NB4 (cell line): ENCODE measurements at regions not wholly inside any gene's neighbourhood (a gene's known extent, or its start where the extent isn't known, plus 50 kb on each side); places are given as distances from the start of the nearest gene placed in this dataset.

Experiments
- TF ChIP-seq, protein P1 (sequence below): IDR thresholded peaks from one replicate; pipeline ENCODE4 v1.5.1; 2012; ENCODE audit warnings: low read depth, low read length
- TF ChIP-seq, protein P2 (sequence below): IDR thresholded peaks from 2 replicates; pipeline ENCODE4 v1.6.1; 2011; ENCODE audit warnings: low read depth, low read length

DNA sequence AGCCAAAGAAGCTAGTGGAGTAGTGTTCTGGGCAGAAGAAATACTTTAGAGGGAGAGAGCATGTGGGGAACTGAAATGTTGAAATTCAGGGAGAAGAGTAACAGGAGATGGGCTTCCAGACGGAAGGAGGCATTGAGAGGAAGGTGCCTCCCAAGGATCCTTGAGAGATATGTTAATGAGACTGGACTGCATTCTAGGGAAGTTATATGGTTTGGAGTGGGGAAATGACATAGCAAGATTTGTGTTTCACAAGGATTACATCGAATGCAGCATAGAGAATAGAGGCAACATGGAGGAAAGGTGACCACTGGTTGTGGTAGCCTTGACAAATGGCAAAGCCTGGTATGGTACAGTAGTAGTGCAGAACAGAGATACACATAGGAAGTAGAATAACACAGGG is 160.5 kb upstream of the HMCN1 start:
- TF ChIP-seq, protein P1, sequence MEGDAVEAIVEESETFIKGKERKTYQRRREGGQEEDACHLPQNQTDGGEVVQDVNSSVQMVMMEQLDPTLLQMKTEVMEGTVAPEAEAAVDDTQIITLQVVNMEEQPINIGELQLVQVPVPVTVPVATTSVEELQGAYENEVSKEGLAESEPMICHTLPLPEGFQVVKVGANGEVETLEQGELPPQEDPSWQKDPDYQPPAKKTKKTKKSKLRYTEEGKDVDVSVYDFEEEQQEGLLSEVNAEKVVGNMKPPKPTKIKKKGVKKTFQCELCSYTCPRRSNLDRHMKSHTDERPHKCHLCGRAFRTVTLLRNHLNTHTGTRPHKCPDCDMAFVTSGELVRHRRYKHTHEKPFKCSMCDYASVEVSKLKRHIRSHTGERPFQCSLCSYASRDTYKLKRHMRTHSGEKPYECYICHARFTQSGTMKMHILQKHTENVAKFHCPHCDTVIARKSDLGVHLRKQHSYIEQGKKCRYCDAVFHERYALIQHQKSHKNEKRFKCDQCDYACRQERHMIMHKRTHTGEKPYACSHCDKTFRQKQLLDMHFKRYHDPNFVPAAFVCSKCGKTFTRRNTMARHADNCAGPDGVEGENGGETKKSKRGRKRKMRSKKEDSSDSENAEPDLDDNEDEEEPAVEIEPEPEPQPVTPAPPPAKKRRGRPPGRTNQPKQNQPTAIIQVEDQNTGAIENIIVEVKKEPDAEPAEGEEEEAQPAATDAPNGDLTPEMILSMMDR = no peak
- TF ChIP-seq, protein P2, sequence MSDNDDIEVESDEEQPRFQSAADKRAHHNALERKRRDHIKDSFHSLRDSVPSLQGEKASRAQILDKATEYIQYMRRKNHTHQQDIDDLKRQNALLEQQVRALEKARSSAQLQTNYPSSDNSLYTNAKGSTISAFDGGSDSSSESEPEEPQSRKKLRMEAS = no peak
